ENCODE measurements at regions not wholly inside any gene's neighbourhood (a gene's known extent, or its start where the extent isn't known, plus 50 kb on each side); places are given as distances from the start of the nearest gene placed in this dataset.

GRCh38 chr18:55856229-55856628 is 268.2 kb upstream of the TCF4 start:
- TF ChIP-seq ZNF274 (IDR thresholded peaks at IDR 0.05; ENCODE audit: low read depth, low read length) (no peak), YY1 (IDR thresholded peaks at IDR 0.05; ENCODE audit: insufficient read depth, insufficient read length) (no peak), SUZ12 (IDR thresholded peaks at IDR 0.05; ENCODE audit: extremely low read depth, insufficient read depth, insufficient read length) (no peak)
